Loucy (cell line): ENCODE measurements at regions not wholly inside any gene's neighbourhood (a gene's known extent, or its start where the extent isn't known, plus 50 kb on each side); places are given as distances from the start of the nearest gene placed in this dataset.
"Not testable (repeated sequence)": the region's sequence is repeated elsewhere in the genome, so short reads cannot be mapped to it uniquely, and the experiment has no call there.

Experiments used
- H2AFZ ChIP-seq: fragments of 200-600 bp; sonication (generic); 2 replicates; pipeline ENCODE4 v1.6.0; 2016; ENCODE audit warnings: antibody characterized with exemption, mild to moderate bottlenecking, low read length, moderate library complexity
- H3F3A ChIP-seq: fragments of 200-600 bp; 2 replicates; pipeline ENCODE4 v1.6.0; 2016; ENCODE audit warnings: antibody characterized with exemption, low read depth, mild to moderate bottlenecking
- H3K27me3 ChIP-seq: fragments of 200-600 bp; sonication (generic); 2 replicates; pipeline ENCODE4 v1.6.1; 2014; ENCODE audit warnings: low read length, mild to moderate bottlenecking; ENCODE audit not compliant: insufficient read depth, poor library complexity, severe bottlenecking
- H3K36me3 ChIP-seq: fragments of 200-600 bp; sonication (generic); 2 replicates; pipeline ENCODE4 v1.6.1; 2016; ENCODE audit warnings: low read length; ENCODE audit not compliant: insufficient read depth
- H3K4me1 ChIP-seq: fragments of 200-600 bp; sonication (generic); 2 replicates; pipeline ENCODE4 v1.5.1; 2014; ENCODE audit warnings: low read length, mild to moderate bottlenecking; ENCODE audit not compliant: insufficient read depth, poor library complexity, severe bottlenecking
- H3K4me2 ChIP-seq: fragments of 200-600 bp; sonication (generic); 2 replicates; pipeline ENCODE4 v1.6.0; 2014; ENCODE audit warnings: antibody characterized with exemption, low read length, low read depth, mild to moderate bottlenecking; ENCODE audit not compliant: poor library complexity, severe bottlenecking
- H3K4me3 ChIP-seq: fragments of 200-600 bp; sonication (generic); 2 replicates; pipeline ENCODE4 v1.5.1; 2014; ENCODE audit warnings: low read length, mild to moderate bottlenecking, mixed read lengths; ENCODE audit not compliant: poor library complexity, severe bottlenecking
- H3K79me2 ChIP-seq: fragments of 200-600 bp; sonication (generic); 2 replicates; pipeline ENCODE4 v1.6.1; 2014; ENCODE audit warnings: low read length; ENCODE audit not compliant: insufficient read depth
- H3K9ac ChIP-seq: fragments of 200-600 bp; sonication (generic); 2 replicates; pipeline ENCODE4 v1.6.0; 2014; ENCODE audit warnings: mild to moderate bottlenecking, low read depth, low read length, moderate library complexity; ENCODE audit not compliant: poor library complexity, severe bottlenecking
- H3K9me2 ChIP-seq: fragments of 200-600 bp; sonication (generic); replicated peaks from 2 replicates; pipeline ENCODE4 v1.6.1; 2016; ENCODE audit warnings: low read depth, low read length, mixed read lengths
- H3K9me3 ChIP-seq: fragments of 200-600 bp; sonication (generic); 2 replicates; pipeline ENCODE4 v1.6.1; 2014; ENCODE audit warnings: mild to moderate bottlenecking, antibody characterized with exemption, low read length, low read depth; ENCODE audit not compliant: insufficient read depth
- H4K20me1 ChIP-seq: fragments of 200-600 bp; sonication (generic); 2 replicates; pipeline ENCODE4 v1.6.0; 2014; ENCODE audit warnings: antibody characterized with exemption, low read length, mild to moderate bottlenecking; ENCODE audit not compliant: insufficient read depth, poor library complexity, severe bottlenecking

DNA sequence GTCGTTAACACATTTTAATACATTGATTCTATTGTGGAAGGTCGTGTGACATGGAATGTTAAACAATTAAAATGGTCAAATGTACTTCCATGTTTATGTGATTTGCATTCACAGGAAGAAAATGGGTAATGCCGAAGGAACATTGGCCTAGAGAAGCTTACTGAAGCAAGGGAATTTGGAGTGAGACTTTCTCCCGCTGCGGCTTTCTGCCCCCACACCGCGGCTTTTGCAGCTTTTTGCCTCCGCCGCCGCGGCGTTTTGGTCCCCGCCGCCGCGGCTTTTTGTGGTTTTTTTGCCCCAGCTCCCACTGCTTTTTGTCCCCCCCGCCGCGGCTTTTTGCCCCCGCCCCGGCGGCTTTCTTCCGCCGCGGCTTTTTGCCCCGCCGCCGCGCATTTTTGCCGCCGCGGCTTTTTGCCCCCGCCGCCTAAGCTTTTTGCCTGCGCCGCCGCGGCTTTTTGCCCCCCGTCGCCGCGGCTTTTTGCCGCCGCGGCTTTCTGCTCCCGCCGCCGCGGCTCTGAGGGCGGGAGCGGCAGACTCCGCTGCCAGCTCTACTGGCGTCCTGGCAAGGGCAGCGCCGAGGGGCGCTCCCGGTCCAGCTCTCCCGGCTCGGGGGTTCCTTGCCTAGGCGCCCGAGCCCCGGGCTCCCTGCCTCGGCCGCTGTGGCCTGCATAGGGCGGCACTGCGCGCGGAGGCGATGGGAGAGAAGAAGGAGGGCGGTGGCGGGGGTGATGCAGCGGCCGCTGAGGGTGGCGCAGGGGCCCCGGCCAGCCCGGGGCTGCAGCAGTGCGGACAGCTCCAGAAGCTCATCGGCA lies 225.5 kb upstream of the VKORC1L1 start:
- H3K9ac ChIP-seq, H3F3A ChIP-seq, H3K9me3 ChIP-seq, H3K4me3 ChIP-seq, H4K20me1 ChIP-seq, H3K79me2 ChIP-seq, H3K27me3 ChIP-seq, H3K36me3 ChIP-seq, H3K4me2 ChIP-seq, H3K9me2 ChIP-seq, H2AFZ ChIP-seq, H3K4me1 ChIP-seq: not testable (repeated sequence)

DNA sequence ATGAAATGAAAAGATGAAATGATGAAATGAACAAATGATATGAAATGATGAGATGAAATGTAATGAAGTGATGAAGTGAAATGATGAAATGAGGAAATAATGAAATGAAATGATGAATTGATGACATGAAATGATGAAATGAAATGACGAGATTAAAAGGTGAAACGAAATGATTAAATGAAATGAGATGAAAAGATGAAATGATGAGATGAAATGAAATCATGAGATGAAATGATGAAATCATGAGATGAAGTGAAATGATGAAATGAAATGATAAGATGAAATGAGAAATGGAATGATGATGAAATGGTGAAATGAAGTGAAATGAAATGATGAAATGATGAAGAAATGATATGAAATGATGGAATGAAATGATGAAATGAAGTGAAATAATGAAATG lies 221.7 kb upstream of the VKORC1L1 start:
- H3K9ac ChIP-seq, H3K79me2 ChIP-seq, H3F3A ChIP-seq, H3K4me2 ChIP-seq, H3K9me3 ChIP-seq, H2AFZ ChIP-seq, H3K4me1 ChIP-seq, H3K4me3 ChIP-seq, H3K36me3 ChIP-seq, H4K20me1 ChIP-seq, H3K9me2 ChIP-seq, H3K27me3 ChIP-seq: not testable (repeated sequence)

DNA sequence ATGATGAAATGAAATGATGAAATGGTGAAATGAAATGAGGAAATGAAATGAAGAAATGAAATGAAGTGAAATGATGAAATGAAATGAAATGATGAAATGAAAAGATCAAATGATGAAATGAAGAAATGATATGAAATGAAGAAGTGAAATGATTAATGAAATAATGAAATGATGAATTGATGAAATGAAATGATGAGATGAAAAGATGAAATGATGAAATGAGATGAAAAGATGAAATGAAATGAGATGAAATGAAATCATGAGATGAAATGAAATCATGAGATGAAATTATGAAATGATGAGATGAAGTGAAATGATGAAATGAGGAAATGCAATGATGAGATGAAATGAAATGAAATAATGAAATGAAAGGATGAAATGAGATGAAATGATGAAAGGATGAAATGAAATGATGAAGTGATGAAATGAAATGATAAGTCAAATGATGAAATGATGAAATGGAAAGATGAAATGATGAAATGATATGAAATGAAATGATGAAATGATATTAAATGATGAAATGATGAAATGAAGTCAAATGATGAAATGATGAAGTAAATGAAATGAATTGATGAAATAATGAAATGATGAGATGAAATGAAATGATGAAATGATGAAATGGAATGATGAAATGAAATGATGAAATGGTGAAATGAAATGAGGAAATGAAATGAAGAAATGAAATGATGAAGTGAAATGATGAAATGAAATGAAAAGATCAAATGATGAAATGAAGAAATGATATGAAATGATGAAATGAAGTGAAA lies 220.9 kb upstream of the VKORC1L1 start:
- not testable (repeated sequence) for H3K27me3 ChIP-seq, H2AFZ ChIP-seq, H3K4me3 ChIP-seq, H3K36me3 ChIP-seq, H3K9me3 ChIP-seq, H3F3A ChIP-seq, H3K79me2 ChIP-seq, H3K4me1 ChIP-seq, H3K9ac ChIP-seq, H3K9me2 ChIP-seq, H3K4me2 ChIP-seq, H4K20me1 ChIP-seq

DNA sequence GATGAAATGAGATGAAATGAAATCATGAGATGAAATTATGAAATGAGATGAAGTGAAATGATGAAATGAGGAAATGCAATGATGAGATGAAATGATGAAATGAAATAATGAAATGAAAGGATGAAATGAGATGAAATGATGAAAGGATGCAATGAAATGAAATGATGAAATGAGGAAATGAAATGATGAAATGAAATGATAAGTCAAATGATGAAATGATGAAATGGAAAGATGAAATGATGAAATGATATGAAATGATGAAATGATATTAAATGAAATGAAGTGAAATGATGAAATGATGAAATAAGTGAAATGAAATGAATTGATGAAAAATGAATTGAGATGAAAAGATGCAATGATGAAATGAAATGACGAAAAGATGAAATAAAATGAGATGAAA lies 220.2 kb upstream of the VKORC1L1 start:
- H3K4me3 ChIP-seq, H3K9ac ChIP-seq, H4K20me1 ChIP-seq, H3K4me1 ChIP-seq, H3K79me2 ChIP-seq, H3K4me2 ChIP-seq, H3F3A ChIP-seq, H3K9me3 ChIP-seq, H3K36me3 ChIP-seq, H3K27me3 ChIP-seq, H3K9me2 ChIP-seq, H2AFZ ChIP-seq: not testable (repeated sequence)

DNA sequence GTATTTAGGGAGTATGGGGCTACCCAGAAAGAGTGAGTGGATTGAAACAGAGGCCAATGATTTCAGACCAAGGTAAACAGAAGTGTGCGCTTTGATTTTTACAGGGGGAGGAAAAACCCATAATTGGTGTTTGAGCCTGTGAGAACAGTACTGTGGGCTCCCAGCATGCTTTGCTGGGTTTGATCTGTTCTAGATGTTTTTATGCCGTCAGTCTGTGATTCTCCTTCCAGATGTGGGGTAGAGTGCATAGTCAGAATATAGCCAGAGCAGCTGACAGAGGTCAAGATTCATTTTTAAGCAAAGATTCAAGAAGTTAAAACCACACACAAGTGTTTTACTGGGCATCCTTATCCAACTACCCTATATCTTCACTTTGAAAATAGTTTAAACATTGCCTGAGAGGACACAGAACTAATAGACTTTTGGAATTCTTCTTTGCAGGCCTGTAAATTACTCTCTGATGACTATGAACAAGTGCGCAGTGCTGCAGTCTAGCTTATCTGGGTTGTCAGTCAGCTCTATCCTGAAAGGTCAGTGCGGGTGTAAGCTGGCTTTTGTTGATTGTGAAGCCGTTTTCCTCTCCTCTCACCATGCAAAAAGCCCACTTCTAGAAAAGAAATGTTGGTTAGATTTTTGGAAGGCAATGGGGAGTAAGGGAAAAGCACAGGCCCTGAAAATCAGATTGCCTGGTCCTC lies 216.2 kb upstream of the VKORC1L1 start:
- H3K9me2 ChIP-seq, H3K9me3 ChIP-seq, H4K20me1 ChIP-seq, H3K4me2 ChIP-seq, H3K4me3 ChIP-seq, H3F3A ChIP-seq, H3K36me3 ChIP-seq, H3K79me2 ChIP-seq, H2AFZ ChIP-seq, H3K4me1 ChIP-seq, H3K9ac ChIP-seq, H3K27me3 ChIP-seq: not testable (repeated sequence)

DNA sequence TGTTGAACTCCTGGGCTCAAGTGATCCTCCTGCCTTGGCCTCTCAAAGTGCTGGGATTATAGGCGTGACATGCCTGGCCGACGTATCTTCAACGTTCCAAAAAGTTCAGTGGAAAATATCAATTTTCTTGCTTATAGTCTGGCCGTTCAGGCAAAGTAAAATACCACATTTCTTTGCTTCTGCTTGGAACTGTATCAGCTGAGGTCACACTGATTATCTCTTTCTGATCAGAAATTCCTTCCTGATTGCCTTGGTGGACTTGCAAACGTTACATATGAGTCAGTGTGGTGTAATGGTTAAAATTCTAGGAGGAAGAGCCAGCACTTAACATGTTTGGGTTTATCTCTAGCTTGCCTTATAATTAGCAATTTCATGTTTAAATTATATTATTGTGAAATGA lies 189.5 kb upstream of the VKORC1L1 start:
- not testable (repeated sequence) for H3K36me3 ChIP-seq, H2AFZ ChIP-seq, H3K4me3 ChIP-seq, H3K4me1 ChIP-seq, H3K9me3 ChIP-seq, H3K9ac ChIP-seq, H3F3A ChIP-seq, H4K20me1 ChIP-seq, H3K9me2 ChIP-seq, H3K27me3 ChIP-seq, H3K4me2 ChIP-seq, H3K79me2 ChIP-seq

DNA sequence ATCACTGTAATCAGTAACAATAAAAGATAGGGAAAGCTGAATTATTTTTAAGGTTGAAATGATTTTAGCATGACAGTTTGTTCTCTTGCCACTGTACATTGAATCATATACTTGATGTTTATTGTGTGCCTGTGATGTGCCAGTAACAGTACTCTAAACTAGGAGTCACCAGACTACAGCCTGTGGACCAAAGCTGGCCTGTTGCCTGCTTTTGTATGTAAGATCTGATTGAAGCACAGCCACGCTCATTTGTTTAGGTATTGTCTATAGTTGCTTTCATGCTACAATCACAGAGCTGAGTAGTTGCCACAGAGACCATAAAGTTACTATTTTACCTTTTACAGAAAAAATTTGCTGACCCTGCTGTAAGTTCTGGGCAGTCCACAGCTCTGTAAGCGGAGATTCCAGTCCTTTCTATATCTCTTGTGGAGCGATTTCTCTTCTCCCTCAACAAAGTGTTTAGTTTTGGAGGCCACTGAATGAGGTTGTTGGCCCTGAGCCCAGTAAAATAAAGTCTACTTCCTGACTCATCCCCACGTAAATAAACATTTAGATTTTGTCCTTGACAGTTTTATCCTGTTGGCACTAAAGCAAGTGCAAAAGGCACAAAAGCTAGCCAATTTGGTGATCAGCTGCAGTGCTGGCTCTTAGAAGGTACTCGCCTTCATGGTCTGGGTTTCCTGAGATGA lies 173.7 kb upstream of the VKORC1L1 start:
- H4K20me1 ChIP-seq, H3K79me2 ChIP-seq, H3F3A ChIP-seq, H3K27me3 ChIP-seq, H3K9me2 ChIP-seq, H3K4me3 ChIP-seq, H3K9me3 ChIP-seq, H3K36me3 ChIP-seq, H2AFZ ChIP-seq, H3K9ac ChIP-seq, H3K4me1 ChIP-seq, H3K4me2 ChIP-seq: not testable (repeated sequence)
